ENCODE measurements at regions not wholly inside any gene's neighbourhood (a gene's known extent, or its start where the extent isn't known, plus 50 kb on each side); places are given as distances from the start of the nearest gene placed in this dataset.
A peak's percentile ranks its signal among the peaks of the same experiment; 100 is the strongest.

- peak in 1 of 2 donors; percentile 8 for DNase-seq (ENCODE audit: low spot score in 2 of 2)
- no peak for TF ChIP-seq CTCF (IDR thresholded peaks at IDR 0.05)
- TF ChIP-seq POLR2A (IDR thresholded peaks at IDR 0.05), result no peak
- intact Hi-C loops (cut with DNase I; ENCODE audit: low total_unique reads), result no loop called here
- 81 to 91% methylated on average over 1 of the region's 1 CpG for WGBS, 2 donors
- no peak overlapping the region for H3K4me3 ChIP-seq (ENCODE audit: low read depth, poor library complexity, severe bottlenecking)
These were observed 169.6 kb upstream of the PDE1C start for GRCh38 chr7:32239764-32240163.

- no peak for TF ChIP-seq CTCF (IDR thresholded peaks at IDR 0.05)
- H3K4me3 ChIP-seq (ENCODE audit: low read depth, poor library complexity, severe bottlenecking), result no peak overlapping the region
- intact Hi-C loops (cut with DNase I; ENCODE audit: low total_unique reads), result no loop called here
- DNase-seq (ENCODE audit: low spot score in 2 of 2), result peak in 1 of 2 donors; percentile 37
- 81 to 96% methylated on average over 2 of the region's 2 CpGs for WGBS, 2 donors
These were observed 158.4 kb upstream of the PDE1C start for GRCh38 chr7:32228601-32229000.

- H3K4me3 ChIP-seq (ENCODE audit: low read depth, poor library complexity, severe bottlenecking), result no peak overlapping the region
- intact Hi-C loops (cut with DNase I; ENCODE audit: low total_unique reads), result no loop called here
- WGBS, 2 donors, result 50 to 54% methylated on average over 1 of the region's 1 CpG
- TF ChIP-seq POLR2A (IDR thresholded peaks at IDR 0.05), result no peak
- TF ChIP-seq CTCF (IDR thresholded peaks at IDR 0.05), result no peak
- DNase-seq (ENCODE audit: low spot score in 2 of 2), result peak in 1 of 2 donors; percentile 61
These were observed 157.5 kb upstream of the PDE1C start for GRCh38 chr7:32227746-32228145.

GRCh38 chr7:32224276-32224675 is 154.1 kb upstream of the PDE1C start:
- intact Hi-C loops (cut with DNase I; ENCODE audit: low total_unique reads), result no loop called here
- peak in 1 of 2 donors; percentile 5 for DNase-seq (ENCODE audit: low spot score in 2 of 2)

GRCh38 chr7:32223721-32224120 is 153.5 kb upstream of the PDE1C start:
- DNase-seq (ENCODE audit: low spot score in 2 of 2), result peak in 1 of 2 donors; percentile 65
- intact Hi-C loops (cut with DNase I; ENCODE audit: low total_unique reads), result no loop called here

More at GRCh38 chr7:32224276-32224675, 154.1 kb upstream of the PDE1C start:
- no peak overlapping the region for H3K4me3 ChIP-seq (ENCODE audit: low read depth, poor library complexity, severe bottlenecking)
- WGBS, 2 donors, result 77 to 85% methylated on average over 5 of the region's 5 CpGs
- TF ChIP-seq CTCF (IDR thresholded peaks at IDR 0.05) (no peak), POLR2A (IDR thresholded peaks at IDR 0.05) (no peak)

More at GRCh38 chr7:32223721-32224120, 153.5 kb upstream of the PDE1C start:
- TF ChIP-seq POLR2A (IDR thresholded peaks at IDR 0.05) (no peak), CTCF (IDR thresholded peaks at IDR 0.05) (no peak)
- H3K4me3 ChIP-seq (ENCODE audit: low read depth, poor library complexity, severe bottlenecking), result no peak overlapping the region
- 70 to 79% methylated on average over 8 of the region's 8 CpGs for WGBS, 2 donors

Data from lower leg skin (tissue), 4 donors.